ENCODE measurements at regions not wholly inside any gene's neighbourhood (a gene's known extent, or its start where the extent isn't known, plus 50 kb on each side); places are given as distances from the start of the nearest gene placed in this dataset.

DNA sequence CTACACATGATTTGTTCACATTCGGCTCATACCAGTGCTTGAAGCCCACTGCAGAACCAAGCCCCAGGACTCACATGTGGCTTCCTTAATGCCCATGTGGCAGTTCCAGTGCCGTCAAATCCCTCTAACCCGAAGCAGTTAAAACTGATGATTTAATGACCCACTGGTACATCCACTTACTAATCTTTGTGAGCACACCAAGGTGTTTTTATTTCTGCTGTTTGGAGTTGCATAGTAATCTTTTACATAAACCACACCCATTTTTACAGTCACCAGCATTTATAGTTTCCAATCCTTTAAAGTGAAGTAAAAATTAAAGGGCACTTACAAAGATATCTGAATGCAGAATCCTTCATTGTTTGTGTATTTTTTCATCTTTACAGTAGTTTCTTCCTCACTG is 232.0 kb downstream of the ANKRD60 start:
- no peak for TF ChIP-seq TAF1 (IDR thresholded peaks at IDR 0.05; ENCODE audit: borderline replicate concordance, insufficient read depth, low read length)
- TF ChIP-seq, protein P1, sequence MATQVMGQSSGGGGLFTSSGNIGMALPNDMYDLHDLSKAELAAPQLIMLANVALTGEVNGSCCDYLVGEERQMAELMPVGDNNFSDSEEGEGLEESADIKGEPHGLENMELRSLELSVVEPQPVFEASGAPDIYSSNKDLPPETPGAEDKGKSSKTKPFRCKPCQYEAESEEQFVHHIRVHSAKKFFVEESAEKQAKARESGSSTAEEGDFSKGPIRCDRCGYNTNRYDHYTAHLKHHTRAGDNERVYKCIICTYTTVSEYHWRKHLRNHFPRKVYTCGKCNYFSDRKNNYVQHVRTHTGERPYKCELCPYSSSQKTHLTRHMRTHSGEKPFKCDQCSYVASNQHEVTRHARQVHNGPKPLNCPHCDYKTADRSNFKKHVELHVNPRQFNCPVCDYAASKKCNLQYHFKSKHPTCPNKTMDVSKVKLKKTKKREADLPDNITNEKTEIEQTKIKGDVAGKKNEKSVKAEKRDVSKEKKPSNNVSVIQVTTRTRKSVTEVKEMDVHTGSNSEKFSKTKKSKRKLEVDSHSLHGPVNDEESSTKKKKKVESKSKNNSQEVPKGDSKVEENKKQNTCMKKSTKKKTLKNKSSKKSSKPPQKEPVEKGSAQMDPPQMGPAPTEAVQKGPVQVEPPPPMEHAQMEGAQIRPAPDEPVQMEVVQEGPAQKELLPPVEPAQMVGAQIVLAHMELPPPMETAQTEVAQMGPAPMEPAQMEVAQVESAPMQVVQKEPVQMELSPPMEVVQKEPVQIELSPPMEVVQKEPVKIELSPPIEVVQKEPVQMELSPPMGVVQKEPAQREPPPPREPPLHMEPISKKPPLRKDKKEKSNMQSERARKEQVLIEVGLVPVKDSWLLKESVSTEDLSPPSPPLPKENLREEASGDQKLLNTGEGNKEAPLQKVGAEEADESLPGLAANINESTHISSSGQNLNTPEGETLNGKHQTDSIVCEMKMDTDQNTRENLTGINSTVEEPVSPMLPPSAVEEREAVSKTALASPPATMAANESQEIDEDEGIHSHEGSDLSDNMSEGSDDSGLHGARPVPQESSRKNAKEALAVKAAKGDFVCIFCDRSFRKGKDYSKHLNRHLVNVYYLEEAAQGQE (IDR thresholded peaks at IDR 0.05; ENCODE audit: insufficient read depth in 1 of 2, low read depth in 2 of 2, low read length in 2 of 2): no peak
